GM23248 (cell line): ENCODE measurements at regions not wholly inside any gene's neighbourhood (a gene's known extent, or its start where the extent isn't known, plus 50 kb on each side); places are given as distances from the start of the nearest gene placed in this dataset.

Experiments used
- DNase-seq: peaks from one replicate; pipeline ENCODE4 v3.0.0-alpha.2; 2015
- H2AFZ ChIP-seq: fragments of 200-600 bp; sonication (generic); 2 replicates; pipeline ENCODE4 v1.6.1; 2016; ENCODE audit warnings: antibody characterized with exemption
- H3F3A ChIP-seq: fragments of 200-600 bp; sonication (generic); 2 replicates; pipeline ENCODE4 v1.6.1; 2016; ENCODE audit warnings: mild to moderate bottlenecking, antibody characterized with exemption, mixed run types; ENCODE audit not compliant: insufficient read depth
- H3K27ac ChIP-seq: fragments of 200-600 bp; sonication (generic); 2 replicates; pipeline ENCODE4 v1.5.1; 2016; ENCODE audit warnings: mild to moderate bottlenecking
- H3K27me3 ChIP-seq: fragments of 200-600 bp; sonication (generic); replicated peaks from 2 replicates; pipeline ENCODE4 v1.6.1; 2016; ENCODE audit warnings: mild to moderate bottlenecking; ENCODE audit not compliant: insufficient read depth
- H3K36me3 ChIP-seq: fragments of 200-600 bp; sonication (generic); 2 replicates; pipeline ENCODE4 v1.6.1; 2016; ENCODE audit warnings: low read depth, mild to moderate bottlenecking
- H3K4me1 ChIP-seq: fragments of 200-600 bp; sonication (generic); 2 replicates; pipeline ENCODE4 v1.6.1; 2016; ENCODE audit warnings: mild to moderate bottlenecking; ENCODE audit not compliant: insufficient read depth
- H3K4me2 ChIP-seq: fragments of 200-600 bp; sonication (generic); one replicate; pipeline ENCODE4 v1.6.1; 2016; ENCODE audit warnings: mild to moderate bottlenecking; ENCODE audit not compliant: unreplicated experiment
- H3K4me3 ChIP-seq: fragments of 200-600 bp; sonication (generic); 2 replicates; pipeline ENCODE4 v1.5.1; 2016; ENCODE audit warnings: mild to moderate bottlenecking
- H3K79me2 ChIP-seq: fragments of 200-600 bp; sonication (generic); 2 replicates; pipeline ENCODE4 v1.6.1; 2016; ENCODE audit warnings: mild to moderate bottlenecking; ENCODE audit not compliant: insufficient read depth
- H3K9ac ChIP-seq: fragments of 200-600 bp; sonication (generic); 2 replicates; pipeline ENCODE4 v1.6.1; 2016; ENCODE audit warnings: mild to moderate bottlenecking
- H3K9me2 ChIP-seq: fragments of 200-600 bp; sonication (generic); 2 replicates; pipeline ENCODE4 v1.6.1; 2016; ENCODE audit warnings: mixed run types, mild to moderate bottlenecking, moderate library complexity; ENCODE audit not compliant: insufficient read depth
- H3K9me3 ChIP-seq: fragments of 200-600 bp; sonication (generic); one replicate; pipeline ENCODE4 v1.6.1; 2017; ENCODE audit warnings: low read depth
- H4K20me1 ChIP-seq: fragments of 200-600 bp; sonication (generic); 2 replicates; pipeline ENCODE4 v1.6.0; 2016; ENCODE audit not compliant: insufficient read depth
- EZH2 ChIP-seq: fragments of 200-600 bp; sonication (generic); IDR thresholded peaks from 2 replicates; pipeline ENCODE4 v1.6.1; 2018; ENCODE audit warnings: antibody characterized with exemption, mild to moderate bottlenecking; ENCODE audit not compliant: insufficient read depth, poor library complexity, severe bottlenecking
- EZH2phosphoT487 ChIP-seq: fragments of 200-600 bp; sonication (generic); IDR thresholded peaks from 2 replicates; pipeline ENCODE4 v1.6.1; 2018; ENCODE audit warnings: antibody characterized with exemption, moderate library complexity, mild to moderate bottlenecking, low read depth; ENCODE audit not compliant: insufficient read depth
- WGBS, 2 experiments: methylation state at CpG; one replicate each; pipeline ENCODE4 v1.1.6; 2015 to 2017; ENCODE audit warnings: low lambda C conversion rate in 2 of 2, low coverage in 1 of 2; ENCODE audit errors: missing lambda C conversion rate in 2 of 2; 5-methylcytosine and 5-hydroxymethylcytosine counted together
- in situ Hi-C: fragments of 300-500 bp; cut with MboI; formaldehyde crosslinking; loops from 2 replicates; pipeline ENCODE4 v1.15.0; 2020

DNA sequence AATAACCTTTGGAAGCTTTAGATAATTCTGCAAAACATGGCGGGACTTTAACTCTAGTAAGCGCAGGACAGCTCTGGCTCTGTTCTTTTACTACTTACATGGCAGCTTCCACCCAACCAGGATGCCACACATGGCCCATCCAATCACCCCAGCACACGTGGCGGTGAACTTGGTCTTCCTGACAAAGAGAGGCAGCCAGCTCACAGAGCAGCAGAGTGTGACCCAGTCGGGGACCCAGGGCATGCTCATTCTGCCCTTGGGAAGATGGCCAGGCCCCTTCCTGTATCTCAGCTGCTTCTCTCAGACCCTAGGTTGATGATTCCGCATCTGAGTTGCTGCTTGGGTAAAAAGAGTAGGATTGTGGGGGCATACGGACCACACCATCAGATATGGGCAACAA, 172.1 kb downstream of the USP12 start:
- DNase-seq = no peak
- WGBS, 2 experiments = 69 to 73% methylated on average over 7 of the region's 7 CpGs
- Histone ChIP-seq H3K4me1 (no peaks in the 10 kb centered on the region), H3K27ac (no peak overlapping the region), H3K79me2 (no peaks in the 10 kb centered on the region), H3K4me2 (no peak overlapping the region), H3K9me3 (no peaks in the 10 kb centered on the region), H3K27me3 (peaks cover 34% of the 10 kb centered on the region), H3K4me3 (no peak overlapping the region), H2AFZ (no peak overlapping the region), H4K20me1 (no peaks in the 10 kb centered on the region), H3K9me2 (no peaks in the 10 kb centered on the region), H3K9ac (no peak overlapping the region), H3F3A (no peaks in the 10 kb centered on the region), H3K36me3 (no peaks in the 10 kb centered on the region)
- no peak for TF ChIP-seq EZH2phosphoT487
- in situ Hi-C loops = loop anchor here (25.0 kb wide), 1 partner anchor 988 kb away; the partner anchor contains the start of gene URAD

DNA sequence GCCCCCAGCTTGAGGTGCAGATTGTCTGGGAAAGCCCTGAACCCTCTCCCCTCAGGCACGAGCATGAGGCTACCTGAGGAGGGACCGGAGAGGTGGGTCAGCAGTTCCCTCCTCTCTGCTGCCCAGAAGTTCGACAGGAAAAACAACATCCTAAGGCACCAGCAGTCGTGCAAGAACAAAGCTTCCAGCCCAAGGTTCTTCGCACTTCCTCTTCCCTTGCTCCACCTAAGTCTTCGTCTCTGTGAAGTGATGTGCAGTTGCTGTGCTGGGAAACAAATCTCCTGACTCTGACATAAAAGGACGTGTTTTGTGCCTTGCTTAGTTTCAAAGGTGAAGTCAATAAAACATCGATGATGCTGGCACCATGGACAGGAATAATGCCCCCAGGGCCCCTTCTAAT, 173.3 kb downstream of the USP12 start:
- no peak overlapping the region for H3K4me2 ChIP-seq
- H4K20me1 ChIP-seq = no peaks in the 10 kb centered on the region
- no peaks in the 10 kb centered on the region for H3K9me2 ChIP-seq
- no peak overlapping the region for H3K4me3 ChIP-seq
- no peaks in the 10 kb centered on the region for H3K36me3 ChIP-seq
- H3F3A ChIP-seq = no peaks in the 10 kb centered on the region
- no peak overlapping the region for H2AFZ ChIP-seq
- no peak for DNase-seq
- no peaks in the 10 kb centered on the region for H3K9me3 ChIP-seq
- peaks cover 34% of the 10 kb centered on the region for H3K27me3 ChIP-seq
- H3K4me1 ChIP-seq = no peaks in the 10 kb centered on the region
- 43 to 51% methylated on average over 8 of the region's 8 CpGs for WGBS, 2 experiments
- H3K9ac ChIP-seq = no peak overlapping the region
- no peaks in the 10 kb centered on the region for H3K79me2 ChIP-seq
- TF ChIP-seq EZH2 (no peak), EZH2phosphoT487 (no peak)
- no peak overlapping the region for H3K27ac ChIP-seq
- in situ Hi-C loops = loop anchor here (25.0 kb wide), 1 partner anchor 989 kb away; the partner anchor contains the start of gene URAD

DNA sequence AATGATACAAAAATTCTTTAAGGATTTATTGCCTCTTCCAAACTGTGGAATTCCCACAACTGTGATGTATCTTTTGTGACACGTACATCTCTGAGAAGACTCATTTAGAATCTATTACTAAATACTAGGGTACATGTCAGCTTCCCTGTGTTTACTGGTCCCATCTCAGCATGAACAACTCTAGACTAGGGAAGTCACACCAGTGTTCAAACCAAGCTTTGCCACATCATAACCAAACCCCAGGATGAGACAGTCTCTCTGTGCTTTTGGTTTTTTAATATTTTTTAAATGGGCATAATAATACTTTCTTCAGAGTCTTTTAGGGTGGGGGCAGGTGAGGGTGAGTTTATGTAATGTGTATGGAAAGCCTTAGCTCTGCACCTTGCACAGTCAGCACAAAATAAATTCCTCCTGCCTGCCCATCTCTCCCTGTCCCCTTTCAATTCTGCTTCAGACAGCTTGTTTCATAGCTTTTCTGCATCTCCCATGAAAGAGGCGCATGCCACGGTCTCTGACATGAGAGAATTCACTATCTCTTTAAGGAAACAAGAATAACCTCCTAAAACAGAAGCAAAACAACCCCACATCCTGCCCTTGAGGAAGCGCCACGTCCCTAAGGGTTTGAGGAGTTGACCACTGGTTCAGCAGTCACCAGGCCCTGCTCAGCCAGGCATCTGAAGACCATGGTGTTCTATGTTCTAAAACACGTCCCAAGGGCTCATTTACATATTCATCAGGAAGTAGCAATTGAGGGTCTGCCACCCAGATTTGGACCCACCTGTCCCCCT, 174.5 kb downstream of the USP12 start:
- H3K36me3 ChIP-seq = no peaks in the 10 kb centered on the region
- in situ Hi-C loops = loop anchor here (25.0 kb wide), 1 partner anchor 990 kb away; the partner anchor contains the start of gene URAD
- H4K20me1 ChIP-seq = no peaks in the 10 kb centered on the region
- H3K27ac ChIP-seq = no peak overlapping the region
- no peaks in the 10 kb centered on the region for H3K79me2 ChIP-seq
- WGBS, 2 experiments = 48 to 53% methylated on average over 6 of the region's 6 CpGs
- no peak for DNase-seq
- H3K4me2 ChIP-seq = no peak overlapping the region
- no peaks in the 10 kb centered on the region for H3F3A ChIP-seq
- H3K27me3 ChIP-seq = peaks cover 28% of the 10 kb centered on the region
- no peak overlapping the region for H2AFZ ChIP-seq
- TF ChIP-seq EZH2phosphoT487 (no peak), EZH2 (no peak)
- no peaks in the 10 kb centered on the region for H3K9me3 ChIP-seq
- no peak overlapping the region for H3K9ac ChIP-seq
- no peaks in the 10 kb centered on the region for H3K9me2 ChIP-seq
- H3K4me1 ChIP-seq = no peaks in the 10 kb centered on the region
- no peak overlapping the region for H3K4me3 ChIP-seq

DNA sequence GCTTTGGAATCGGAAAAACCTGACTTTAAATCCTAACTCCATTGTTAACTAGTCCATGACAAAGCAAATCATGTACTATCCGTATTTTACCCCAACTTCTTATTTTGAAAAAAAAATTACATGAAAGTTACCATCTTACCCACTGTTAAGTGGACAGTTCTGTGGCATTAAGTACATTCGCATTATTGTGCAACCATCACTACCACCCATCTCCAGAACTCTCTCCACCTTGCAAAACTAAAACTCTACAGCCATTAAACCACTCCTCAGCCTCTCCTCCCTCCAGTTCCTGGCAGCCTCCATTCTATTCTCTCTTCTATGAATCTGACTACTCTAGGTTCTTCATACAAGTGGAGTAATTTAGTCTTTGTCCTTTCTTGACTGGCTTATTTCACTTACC, 176.5 kb downstream of the USP12 start:
- H3K4me2 ChIP-seq = no peak overlapping the region
- no peak overlapping the region for H3K9ac ChIP-seq
- H3K27me3 ChIP-seq = peaks cover 16% of the 10 kb centered on the region
- no peaks in the 10 kb centered on the region for H3K79me2 ChIP-seq
- TF ChIP-seq EZH2 = no peak
- no peak for TF ChIP-seq EZH2phosphoT487
- H3F3A ChIP-seq = no peaks in the 10 kb centered on the region
- no peak overlapping the region for H3K27ac ChIP-seq
- H3K36me3 ChIP-seq = no peaks in the 10 kb centered on the region
- no peaks in the 10 kb centered on the region for H3K4me1 ChIP-seq
- no peaks in the 10 kb centered on the region for H3K9me2 ChIP-seq
- H3K9me3 ChIP-seq = no peaks in the 10 kb centered on the region
- in situ Hi-C loops = loop anchor here (25.0 kb wide), 1 partner anchor 992 kb away; the partner anchor contains the start of gene URAD
- no peak overlapping the region for H3K4me3 ChIP-seq
- no peak overlapping the region for H2AFZ ChIP-seq
- no peak for DNase-seq
- WGBS, 2 experiments = 73 to 82% methylated on average over 3 of the region's 3 CpGs
- H4K20me1 ChIP-seq = no peaks in the 10 kb centered on the region
